ENCODE measurements at regions not wholly inside any gene's neighbourhood (a gene's known extent, or its start where the extent isn't known, plus 50 kb on each side); places are given as distances from the start of the nearest gene placed in this dataset.

GRCh38 chr6:76247527-76247926 is 175.1 kb upstream of the IMPG1 start:
- TF ChIP-seq CTCF (IDR thresholded peaks at IDR 0.05; ENCODE audit: insufficient read depth, low read length) (no peak), REST (IDR thresholded peaks at IDR 0.05; ENCODE audit: insufficient replicate concordance, low read depth) (no peak), GABPA (IDR thresholded peaks at IDR 0.05; ENCODE audit: low read depth) (no peak), POLR2AphosphoS5 (IDR thresholded peaks at IDR 0.05; ENCODE audit: low read depth) (no peak), SPI1 (IDR thresholded peaks at IDR 0.05; ENCODE audit: borderline replicate concordance, low read depth) (no peak)
